HEK293T (cell line): ENCODE measurements at regions not wholly inside any gene's neighbourhood (a gene's known extent, or its start where the extent isn't known, plus 50 kb on each side); places are given as distances from the start of the nearest gene placed in this dataset.

Source experiments
- ARNT ChIP-seq: fragments of 450-650 bp; IDR thresholded peaks from 2 replicates; pipeline ENCODE4 v1.6.1; 2017; ENCODE audit warnings: mild to moderate bottlenecking
- BHLHE40 ChIP-seq: fragments of 450-650 bp; IDR thresholded peaks from 2 replicates; pipeline ENCODE4 v1.6.1; 2016; ENCODE audit warnings: mild to moderate bottlenecking, moderate library complexity, borderline replicate concordance
- FOXA1 ChIP-seq: fragments of 450-650 bp; IDR thresholded peaks from 2 replicates; pipeline ENCODE4 v1.6.1; 2016; ENCODE audit warnings: mild to moderate bottlenecking
- FOXK2 ChIP-seq: fragments of 450-650 bp; IDR thresholded peaks from 2 replicates; pipeline ENCODE4 v1.6.1; 2016; ENCODE audit warnings: mild to moderate bottlenecking
- FOXM1 ChIP-seq: fragments of 450-650 bp; IDR thresholded peaks from 2 replicates; pipeline ENCODE4 v1.6.1; 2017; ENCODE audit warnings: mild to moderate bottlenecking, borderline replicate concordance
- HDGF ChIP-seq: fragments of 450-650 bp; IDR thresholded peaks from 2 replicates; pipeline ENCODE4 v1.6.1; 2017; ENCODE audit warnings: antibody characterized with exemption, borderline replicate concordance
- L3MBTL2 ChIP-seq: fragments of 450-650 bp; conservative IDR thresholded peaks from 2 replicates; pipeline ENCODE4 v1.6.1; 2016; ENCODE audit warnings: mild to moderate bottlenecking
- LEF1 ChIP-seq: fragments of 450-650 bp; IDR thresholded peaks from 2 replicates; pipeline ENCODE4 v1.6.1; 2017; ENCODE audit warnings: mild to moderate bottlenecking, borderline replicate concordance
- NFRKB ChIP-seq: fragments of 450-650 bp; IDR thresholded peaks from 2 replicates; pipeline ENCODE4 v1.6.1; 2016; ENCODE audit warnings: mild to moderate bottlenecking, moderate library complexity
- SP1 ChIP-seq: fragments of 450-650 bp; IDR thresholded peaks from 2 replicates; pipeline ENCODE4 v1.6.1; 2017
- SUZ12 ChIP-seq: fragments of 450-650 bp; IDR thresholded peaks from 2 replicates; pipeline ENCODE4 v1.6.1; 2016; ENCODE audit warnings: mild to moderate bottlenecking
- ZNF384 ChIP-seq: fragments of 450-650 bp; IDR thresholded peaks from 2 replicates; pipeline ENCODE4 v1.6.1; 2016

DNA sequence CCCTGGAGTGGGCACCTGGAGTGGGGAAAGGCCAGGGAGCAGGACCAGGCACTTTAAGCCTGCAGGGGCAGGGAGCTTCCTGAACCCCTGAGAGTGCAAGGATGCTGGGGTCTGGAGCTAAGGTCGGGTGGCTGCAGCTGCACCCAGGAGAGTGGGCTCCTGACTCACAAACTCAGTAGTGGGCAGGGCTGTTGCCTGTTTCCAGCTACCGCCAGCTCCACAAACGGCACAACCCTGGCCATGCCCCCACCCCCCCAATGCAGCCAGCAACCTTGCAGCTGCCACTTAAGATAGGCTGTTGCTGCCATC is 688.8 kb downstream of the NYAP2 start:
- no peak for TF ChIP-seq FOXA1
- no peak for TF ChIP-seq SP1
- no peak for TF ChIP-seq ZNF384
- TF ChIP-seq HDGF, result no peak
- no peak for TF ChIP-seq ARNT
- no peak for TF ChIP-seq SUZ12
- TF ChIP-seq BHLHE40, result no peak
- TF ChIP-seq FOXK2, result no peak
- no peak for TF ChIP-seq L3MBTL2
- TF ChIP-seq LEF1, result no peak
- TF ChIP-seq FOXM1, result no peak
- TF ChIP-seq NFRKB, result no peak
